ENCODE measurements at regions not wholly inside any gene's neighbourhood (a gene's known extent, or its start where the extent isn't known, plus 50 kb on each side); places are given as distances from the start of the nearest gene placed in this dataset.

GRCh38 chr2:188663301-188663700, 310.9 kb upstream of the COL3A1 start:
- TF ChIP-seq CTCF (IDR thresholded peaks at IDR 0.05; ENCODE audit: insufficient read depth, low read length, poor library complexity, severe bottlenecking) (no peak), EZH2phosphoT487 (conservative IDR thresholded peaks at IDR 0.05; ENCODE audit: low read length) (no peak)

All from SU-DHL-6 (cell line).